SK-N-SH (cell line): ENCODE measurements at regions not wholly inside any gene's neighbourhood (a gene's known extent, or its start where the extent isn't known, plus 50 kb on each side); places are given as distances from the start of the nearest gene placed in this dataset.

ENCODE experiments used
- CTCF ChIA-PET: fragments of 300-600, 350-600 bp; formaldehyde crosslinking; extraction: SDS; loops from one replicate; lab custom pipeline; 2021; lab: Yijun Ruan, JAX
- POLR2A ChIA-PET: fragments of 350-600 bp; sonication (Branson Sonifier 250); formaldehyde crosslinking; extraction: SDS; loops from one replicate; lab custom pipeline; 2020; ENCODE audit warnings: antibody characterized with exemption, inconsistent platforms; lab: Yijun Ruan, JAX
- DNase-seq: peaks from one replicate; pipeline ENCODE4 v3.0.0; 2012
- H2AFZ ChIP-seq: fragments of 200-600 bp; sonication (generic); 2 replicates; pipeline ENCODE4 v1.8.1; 2016; ENCODE audit warnings: antibody characterized with exemption, mild to moderate bottlenecking, low read depth
- H3F3A ChIP-seq: fragments of 200-600 bp; sonication (generic); replicated peaks from 2 replicates; pipeline ENCODE3; 2016; ENCODE audit warnings: antibody characterized with exemption, mild to moderate bottlenecking; ENCODE audit not compliant: insufficient read depth
- H3K27ac ChIP-seq, 2 experiments: fragments of 200-500 bp in 1 of 2; fragments of 200-600 bp in 1 of 2; sonication (Bioruptor generic) in 1 of 2; sonication (generic), shearing (Covaris generic) in 1 of 2; 2 replicates each; pipeline versions ENCODE4 v1.5.1 to v1.6.1; 2014 to 2016; ENCODE audit warnings: low read depth in 2 of 2, inconsistent platforms in 1 of 2, low read length in 1 of 2, mild to moderate bottlenecking in 1 of 2, mixed read lengths in 1 of 2
- H3K27me3 ChIP-seq: fragments of 200-600 bp; sonication (generic), shearing (Covaris generic); 2 replicates; pipeline ENCODE4 v1.6.1; 2016; ENCODE audit warnings: mixed run types; ENCODE audit not compliant: insufficient read depth
- H3K36me3 ChIP-seq, 2 experiments: fragments of 200-500 bp in 1 of 2; fragments of 200-600 bp in 1 of 2; sonication (Bioruptor generic) in 1 of 2; sonication (generic) in 1 of 2; replicated peaks in 1 of 2; 2 replicates each; pipeline versions ENCODE3 to v1.5.1; 2014 to 2016; ENCODE audit warnings: low read length in 1 of 2, mild to moderate bottlenecking in 1 of 2; ENCODE audit not compliant: insufficient read depth in 2 of 2, control insufficient read depth in 1 of 2
- H3K4me1 ChIP-seq, 2 experiments: fragments of 200-500 bp in 1 of 2; fragments of 200-600 bp in 1 of 2; sonication (Bioruptor generic) in 1 of 2; sonication (generic), shearing (Covaris generic) in 1 of 2; 2 replicates each; pipeline versions ENCODE4 v1.5.1 to v1.6.1; 2014 to 2016; ENCODE audit warnings: low read depth in 1 of 2, low read length in 1 of 2, mixed run types in 1 of 2; ENCODE audit not compliant: insufficient read depth in 2 of 2, control insufficient read depth in 1 of 2
- H3K4me2 ChIP-seq: fragments of 200-600 bp; sonication (generic), shearing (Covaris generic); 2 replicates; pipeline ENCODE4 v1.6.1; 2017; ENCODE audit warnings: mixed run types
- H3K4me3 ChIP-seq, 2 experiments: fragments of 200-500 bp in 1 of 2; fragments of 200-600 bp in 1 of 2; sonication (Bioruptor generic) in 1 of 2; sonication (generic), shearing (Covaris generic) in 1 of 2; 2 replicates each; pipeline versions ENCODE4 v1.5.1 to v1.8.1; 2014 to 2016; ENCODE audit warnings: low read depth in 2 of 2, inconsistent platforms in 1 of 2, low read length in 1 of 2, mild to moderate bottlenecking in 1 of 2, mixed read lengths in 1 of 2, moderate library complexity in 1 of 2
- H3K79me2 ChIP-seq: fragments of 200-600 bp; sonication (generic); 2 replicates; pipeline ENCODE4 v1.8.1; 2017; ENCODE audit warnings: mild to moderate bottlenecking; ENCODE audit not compliant: insufficient read depth
- H3K9ac ChIP-seq: fragments of 200-600 bp; sonication (generic); 2 replicates; pipeline ENCODE4 v1.6.1; 2017; ENCODE audit warnings: mixed run types
- H3K9me2 ChIP-seq: fragments of 200-600 bp; sonication (generic); 2 replicates; pipeline ENCODE4 v1.6.1; 2017; ENCODE audit warnings: mixed run types
- H3K9me3 ChIP-seq: fragments of 200-600 bp; sonication (generic); 2 replicates; pipeline ENCODE4 v1.6.1; 2017; ENCODE audit warnings: mixed run types, mild to moderate bottlenecking, moderate library complexity
- H4K20me1 ChIP-seq: fragments of 200-600 bp; sonication (generic); 2 replicates; pipeline ENCODE4 v1.6.1; 2017; ENCODE audit warnings: mild to moderate bottlenecking, mixed run types; ENCODE audit not compliant: insufficient read depth
- ELF1 ChIP-seq: IDR thresholded peaks from 2 replicates; pipeline ENCODE4 v1.4.0; 2012
- FOXJ3 ChIP-seq: sonication (generic); formaldehyde crosslinking; IDR thresholded peaks from 2 replicates; pipeline ENCODE4 v1.5.1; 2020; ENCODE audit warnings: mild to moderate bottlenecking, missing genetic modification reagents
- FOXM1 ChIP-seq: IDR thresholded peaks from 2 replicates; pipeline ENCODE4 v1.4.0; 2012; ENCODE audit warnings: low read depth, mild to moderate bottlenecking
- JUND ChIP-seq: IDR thresholded peaks from 2 replicates; pipeline ENCODE4 v1.4.0; 2012
- NFIC ChIP-seq: IDR thresholded peaks from 2 replicates; pipeline ENCODE4 v1.4.0; 2012; ENCODE audit warnings: borderline replicate concordance
- RCOR1 ChIP-seq: fragments of 150-350 bp; IDR thresholded peaks from 2 replicates; pipeline ENCODE4 v1.6.1; 2017; ENCODE audit warnings: antibody characterized with exemption, low read length
- RFX5 ChIP-seq: IDR thresholded peaks from 2 replicates; pipeline ENCODE4 v1.6.1; 2012; ENCODE audit warnings: mild to moderate bottlenecking, improper control_type of control experiment, low read length
- SMC3 ChIP-seq: IDR thresholded peaks from 2 replicates; pipeline ENCODE4 v1.6.1; 2012; ENCODE audit warnings: low read depth, low read length, improper control_type of control experiment
- TAF1 ChIP-seq: IDR thresholded peaks from 2 replicates; pipeline ENCODE4 v1.6.1; 2012; ENCODE audit warnings: low read depth, mild to moderate bottlenecking, low read length, moderate library complexity, borderline replicate concordance
- TCF12 ChIP-seq: IDR thresholded peaks from 2 replicates; pipeline ENCODE4 v1.4.0; 2012
- YY1 ChIP-seq: IDR thresholded peaks from 2 replicates; pipeline ENCODE4 v1.4.0; 2012; ENCODE audit warnings: low read depth, mild to moderate bottlenecking
- WGBS: methylation state at CpG from one replicate; pipeline ENCODE4 v1.1.6; 2017; ENCODE audit warnings: low lambda C conversion rate; 5-methylcytosine and 5-hydroxymethylcytosine counted together
- TF ChIP-seq, protein P1 (sequence below): fragments of 150-350 bp; IDR thresholded peaks from 2 replicates; pipeline ENCODE4 v1.6.1; 2017; ENCODE audit warnings: antibody characterized with exemption, low read length, low read depth, borderline replicate concordance
- TF ChIP-seq, protein P2 (sequence below): IDR thresholded peaks from 2 replicates; pipeline ENCODE4 v1.6.1; 2012; ENCODE audit warnings: mild to moderate bottlenecking, low read depth, low read length, moderate library complexity

DNA sequence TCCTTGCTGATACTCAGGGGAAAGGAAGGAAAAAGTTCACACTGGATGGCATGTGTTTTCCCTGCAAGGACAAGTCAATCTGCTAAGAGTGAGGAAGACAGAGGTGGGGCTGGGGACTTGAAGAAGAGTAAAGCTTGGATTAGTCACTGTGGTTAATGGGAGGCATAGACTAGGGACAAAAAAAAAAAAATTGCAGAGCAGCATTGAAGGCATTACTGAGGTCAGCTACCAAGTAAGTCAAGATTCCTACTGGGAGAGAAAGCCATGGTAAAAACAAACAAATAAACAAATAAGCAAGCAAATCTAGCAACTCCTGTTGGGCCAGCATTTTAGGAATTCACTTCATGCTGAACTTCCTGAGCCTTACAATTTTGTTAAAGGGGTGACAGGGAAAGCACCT is 58.2 kb upstream of the GPC4 start:
- Histone ChIP-seq H3K27me3 (no peaks in the 10 kb centered on the region; the same call in 1 of the 2 replicates), H3K9me2 (no peaks in the 10 kb centered on the region), H2AFZ (no peak overlapping the region), H3K9me3 (no peaks in the 10 kb centered on the region), H3K4me3 (no peak overlapping the region), H3K79me2 (no peaks in the 10 kb centered on the region), H3K4me2 (no peak overlapping the region), H3F3A (no peaks in the 10 kb centered on the region), H3K36me3 (no peaks in the 10 kb centered on the region), H4K20me1 (no peaks in the 10 kb centered on the region), H3K4me1 (no peaks in the 10 kb centered on the region), H3K9ac (no peak overlapping the region), H3K27ac (no peak overlapping the region)
- no peak for DNase-seq
- ChIA-PET CTCF (interaction anchor here (1.2 kb wide), 1 partner anchor 197 kb away, joined by 5 read pairs; no protein-coding TSS in a partner anchor), POLR2A (no interaction called here)
- TF ChIP-seq ELF1 (no peak), TAF1 (no peak), JUND (no peak), TCF12 (no peak), FOXM1 (no peak), FOXJ3 (no peak), YY1 (no peak), SMC3 (no peak), RFX5 (no peak)
- TF ChIP-seq, protein P1, sequence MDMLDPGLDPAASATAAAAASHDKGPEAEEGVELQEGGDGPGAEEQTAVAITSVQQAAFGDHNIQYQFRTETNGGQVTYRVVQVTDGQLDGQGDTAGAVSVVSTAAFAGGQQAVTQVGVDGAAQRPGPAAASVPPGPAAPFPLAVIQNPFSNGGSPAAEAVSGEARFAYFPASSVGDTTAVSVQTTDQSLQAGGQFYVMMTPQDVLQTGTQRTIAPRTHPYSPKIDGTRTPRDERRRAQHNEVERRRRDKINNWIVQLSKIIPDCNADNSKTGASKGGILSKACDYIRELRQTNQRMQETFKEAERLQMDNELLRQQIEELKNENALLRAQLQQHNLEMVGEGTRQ = no peak
- TF ChIP-seq, protein P2, sequence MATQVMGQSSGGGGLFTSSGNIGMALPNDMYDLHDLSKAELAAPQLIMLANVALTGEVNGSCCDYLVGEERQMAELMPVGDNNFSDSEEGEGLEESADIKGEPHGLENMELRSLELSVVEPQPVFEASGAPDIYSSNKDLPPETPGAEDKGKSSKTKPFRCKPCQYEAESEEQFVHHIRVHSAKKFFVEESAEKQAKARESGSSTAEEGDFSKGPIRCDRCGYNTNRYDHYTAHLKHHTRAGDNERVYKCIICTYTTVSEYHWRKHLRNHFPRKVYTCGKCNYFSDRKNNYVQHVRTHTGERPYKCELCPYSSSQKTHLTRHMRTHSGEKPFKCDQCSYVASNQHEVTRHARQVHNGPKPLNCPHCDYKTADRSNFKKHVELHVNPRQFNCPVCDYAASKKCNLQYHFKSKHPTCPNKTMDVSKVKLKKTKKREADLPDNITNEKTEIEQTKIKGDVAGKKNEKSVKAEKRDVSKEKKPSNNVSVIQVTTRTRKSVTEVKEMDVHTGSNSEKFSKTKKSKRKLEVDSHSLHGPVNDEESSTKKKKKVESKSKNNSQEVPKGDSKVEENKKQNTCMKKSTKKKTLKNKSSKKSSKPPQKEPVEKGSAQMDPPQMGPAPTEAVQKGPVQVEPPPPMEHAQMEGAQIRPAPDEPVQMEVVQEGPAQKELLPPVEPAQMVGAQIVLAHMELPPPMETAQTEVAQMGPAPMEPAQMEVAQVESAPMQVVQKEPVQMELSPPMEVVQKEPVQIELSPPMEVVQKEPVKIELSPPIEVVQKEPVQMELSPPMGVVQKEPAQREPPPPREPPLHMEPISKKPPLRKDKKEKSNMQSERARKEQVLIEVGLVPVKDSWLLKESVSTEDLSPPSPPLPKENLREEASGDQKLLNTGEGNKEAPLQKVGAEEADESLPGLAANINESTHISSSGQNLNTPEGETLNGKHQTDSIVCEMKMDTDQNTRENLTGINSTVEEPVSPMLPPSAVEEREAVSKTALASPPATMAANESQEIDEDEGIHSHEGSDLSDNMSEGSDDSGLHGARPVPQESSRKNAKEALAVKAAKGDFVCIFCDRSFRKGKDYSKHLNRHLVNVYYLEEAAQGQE = no peak

DNA sequence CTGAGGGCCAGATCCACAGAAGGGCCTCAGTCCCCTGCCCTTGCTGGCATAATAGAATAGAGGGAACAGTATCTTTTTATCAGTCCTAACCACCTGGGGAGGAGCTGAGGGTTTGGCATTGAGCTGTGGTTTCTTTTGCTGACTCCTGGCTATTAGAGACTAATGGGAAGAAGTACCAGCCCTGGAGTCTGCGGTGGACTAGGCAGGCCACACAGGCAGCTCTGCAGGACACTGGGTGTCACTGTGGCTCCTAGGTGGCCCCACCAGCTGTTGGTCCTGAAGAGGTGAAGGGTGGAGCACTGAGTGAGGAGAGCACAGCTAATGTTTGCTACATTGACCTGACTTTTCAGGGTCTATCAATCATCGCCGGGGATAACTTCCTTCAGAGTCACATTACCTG is 52.8 kb upstream of the GPC4 start:
- Histone ChIP-seq H3K4me1 (no peaks in the 10 kb centered on the region), H3K27ac (no peak overlapping the region), H3K9ac (no peak overlapping the region), H3K4me3 (no peak overlapping the region), H3K36me3 (no peaks in the 10 kb centered on the region), H3K9me3 (no peaks in the 10 kb centered on the region), H3K79me2 (no peaks in the 10 kb centered on the region), H3K9me2 (no peaks in the 10 kb centered on the region), H3K4me2 (no peak overlapping the region), H4K20me1 (no peaks in the 10 kb centered on the region), H2AFZ (no peak overlapping the region), H3F3A (no peaks in the 10 kb centered on the region), H3K27me3 (no peaks in the 10 kb centered on the region; the same call in 1 of the 2 replicates)
- POLR2A ChIA-PET = no interaction called here
- no peak for DNase-seq
- CTCF ChIA-PET = interaction anchor here (0.7 kb wide), 1 partner anchor 10 kb away, joined by 3 read pairs; no protein-coding TSS in a partner anchor
- WGBS = 71% methylated on average over 2 of the region's 3 CpGs
- TF ChIP-seq, protein P1 = no peak
- TF ChIP-seq NFIC = no peak
- TF ChIP-seq RCOR1 = no peak
